HepG2 (cell line): ENCODE measurements at regions not wholly inside any gene's neighbourhood (a gene's known extent, or its start where the extent isn't known, plus 50 kb on each side); places are given as distances from the start of the nearest gene placed in this dataset.

Experiments
- POLR2AphosphoS5 ChIP-seq: IDR thresholded peaks from 2 replicates; pipeline ENCODE4 v1.6.1; 2012; ENCODE audit warnings: low read depth, low read length
- ZNF207 ChIP-seq: fragments of 450-650 bp; IDR thresholded peaks from 2 replicates; pipeline ENCODE4 v1.6.1; 2016; ENCODE audit warnings: antibody characterized with exemption, borderline replicate concordance
- ZNF274 ChIP-seq: sonication (generic); formaldehyde crosslinking; IDR thresholded peaks from 2 replicates; pipeline ENCODE4 v1.5.1; 2020; ENCODE audit warnings: mild to moderate bottlenecking, missing genetic modification reagents

- TF ChIP-seq ZNF207 (no peak), POLR2AphosphoS5 (no peak), ZNF274 (CRISPR knock-in tag) (no peak)
These were observed 63.2 kb upstream of the IQSEC1 start for GRCh38 chr3:13136426-13136825.
